ENCODE measurements at regions not wholly inside any gene's neighbourhood (a gene's known extent, or its start where the extent isn't known, plus 50 kb on each side); places are given as distances from the start of the nearest gene placed in this dataset.

- Mint-ChIP-seq H3K4me3 (no peak overlapping the region), H3K27ac (no peak overlapping the region), H3K27me3 (peaks cover 7% of the 10 kb centered on the region), H3K4me1 (peaks cover 34% of the 10 kb centered on the region), H3K9me3 (peaks cover 5% of the 10 kb centered on the region), H3K36me3 (no peaks in the 10 kb centered on the region)
- DNase-seq = no peak
Measured at GRCh38 chr1:5111581-5111980, 457.2 kb downstream of the AJAP1 start.

GRCh38 chr1:5110508-5110907 lies 456.1 kb downstream of the AJAP1 start:
- peaks cover 7% of the 10 kb centered on the region for H3K27me3 Mint-ChIP-seq
- H3K4me3 Mint-ChIP-seq = no peak overlapping the region
- no peak for DNase-seq
- H3K36me3 Mint-ChIP-seq = no peaks in the 10 kb centered on the region
- no peak overlapping the region for H3K27ac Mint-ChIP-seq
- peaks cover 5% of the 10 kb centered on the region for H3K9me3 Mint-ChIP-seq
- peaks cover 35% of the 10 kb centered on the region for H3K4me1 Mint-ChIP-seq

- Mint-ChIP-seq H3K4me3 (no peak overlapping the region), H3K36me3 (no peaks in the 10 kb centered on the region), H3K9me3 (peaks cover 5% of the 10 kb centered on the region), H3K4me1 (peaks cover 35% of the 10 kb centered on the region), H3K27me3 (peaks cover 7% of the 10 kb centered on the region), H3K27ac (no peak overlapping the region)
- DNase-seq = no peak
Measured at GRCh38 chr1:5109633-5110032, 455.2 kb downstream of the AJAP1 start.

GRCh38 chr1:5108740-5109139 lies 454.3 kb downstream of the AJAP1 start:
- H3K9me3 Mint-ChIP-seq = peaks cover 6% of the 10 kb centered on the region
- no peaks in the 10 kb centered on the region for H3K36me3 Mint-ChIP-seq
- peaks cover 7% of the 10 kb centered on the region for H3K27me3 Mint-ChIP-seq
- peaks cover 35% of the 10 kb centered on the region for H3K4me1 Mint-ChIP-seq
- no peak overlapping the region for H3K27ac Mint-ChIP-seq
- no peak overlapping the region for H3K4me3 Mint-ChIP-seq
- no peak for DNase-seq

- H3K4me3 Mint-ChIP-seq = no peak overlapping the region
- H3K36me3 Mint-ChIP-seq = no peaks in the 10 kb centered on the region
- peaks cover 7% of the 10 kb centered on the region for H3K27me3 Mint-ChIP-seq
- no peak overlapping the region for H3K27ac Mint-ChIP-seq
- DNase-seq = no peak
- peaks cover 19% of the 10 kb centered on the region for H3K4me1 Mint-ChIP-seq
- peaks cover 5% of the 10 kb centered on the region for H3K9me3 Mint-ChIP-seq
Measured at GRCh38 chr1:5105744-5106143, 451.3 kb downstream of the AJAP1 start.

- H3K4me3 Mint-ChIP-seq = no peak overlapping the region
- no peaks in the 10 kb centered on the region for H3K27me3 Mint-ChIP-seq
- no peaks in the 10 kb centered on the region for H3K4me1 Mint-ChIP-seq
- no peak overlapping the region for H3K27ac Mint-ChIP-seq
- DNase-seq = no peak
- H3K36me3 Mint-ChIP-seq = no peaks in the 10 kb centered on the region
- peaks cover 6% of the 10 kb centered on the region for H3K9me3 Mint-ChIP-seq
Measured at GRCh38 chr1:5099558-5099957, 445.1 kb downstream of the AJAP1 start.

GRCh38 chr1:5098981-5099385 lies 444.6 kb downstream of the AJAP1 start:
- Mint-ChIP-seq H3K4me1 (no peaks in the 10 kb centered on the region), H3K36me3 (no peaks in the 10 kb centered on the region), H3K27me3 (no peaks in the 10 kb centered on the region), H3K4me3 (no peak overlapping the region), H3K9me3 (peaks cover 6% of the 10 kb centered on the region), H3K27ac (no peak overlapping the region)
- no peak for DNase-seq

GRCh38 chr1:5093042-5093441 lies 438.6 kb downstream of the AJAP1 start:
- no peak overlapping the region for H3K27ac Mint-ChIP-seq
- no peak overlapping the region for H3K4me3 Mint-ChIP-seq
- peaks cover 10% of the 10 kb centered on the region for H3K36me3 Mint-ChIP-seq
- H3K9me3 Mint-ChIP-seq = peaks cover 18% of the 10 kb centered on the region
- no peaks in the 10 kb centered on the region for H3K4me1 Mint-ChIP-seq
- H3K27me3 Mint-ChIP-seq = no peaks in the 10 kb centered on the region
- DNase-seq = no peak

- Mint-ChIP-seq H3K27me3 (peaks cover 10% of the 10 kb centered on the region), H3K27ac (no peak overlapping the region), H3K4me3 (no peak overlapping the region), H3K9me3 (no peaks in the 10 kb centered on the region), H3K4me1 (no peaks in the 10 kb centered on the region), H3K36me3 (no peaks in the 10 kb centered on the region)
- DNase-seq = no peak
Measured at GRCh38 chr1:5084676-5085075, 430.3 kb downstream of the AJAP1 start.

- Mint-ChIP-seq H3K4me1 (no peaks in the 10 kb centered on the region), H3K36me3 (no peaks in the 10 kb centered on the region), H3K27ac (no peak overlapping the region), H3K9me3 (peaks cover 3% of the 10 kb centered on the region), H3K4me3 (no peak overlapping the region), H3K27me3 (no peaks in the 10 kb centered on the region)
- no peak for DNase-seq
Measured at GRCh38 chr1:5067246-5067645, 412.8 kb downstream of the AJAP1 start.

- no peak for DNase-seq
- H3K27ac Mint-ChIP-seq = no peak overlapping the region
- peaks cover 16% of the 10 kb centered on the region for H3K9me3 Mint-ChIP-seq
- peaks cover 3% of the 10 kb centered on the region for H3K4me1 Mint-ChIP-seq
- peaks cover 4% of the 10 kb centered on the region for H3K36me3 Mint-ChIP-seq
- no peak overlapping the region for H3K4me3 Mint-ChIP-seq
- H3K27me3 Mint-ChIP-seq = peaks cover 5% of the 10 kb centered on the region
Measured at GRCh38 chr1:5053744-5054143, 399.3 kb downstream of the AJAP1 start.

GRCh38 chr1:5029136-5029535 lies 374.7 kb downstream of the AJAP1 start:
- Mint-ChIP-seq H3K9me3 (no peaks in the 10 kb centered on the region), H3K36me3 (no peaks in the 10 kb centered on the region), H3K27ac (no peak overlapping the region), H3K4me3 (no peak overlapping the region), H3K27me3 (peaks cover 11% of the 10 kb centered on the region), H3K4me1 (no peaks in the 10 kb centered on the region)
- DNase-seq = no peak

GRCh38 chr1:5012249-5012648 lies 357.8 kb downstream of the AJAP1 start:
- DNase-seq = no peak
- no peak overlapping the region for H3K4me3 Mint-ChIP-seq
- no peaks in the 10 kb centered on the region for H3K36me3 Mint-ChIP-seq
- no peak overlapping the region for H3K27ac Mint-ChIP-seq
- H3K9me3 Mint-ChIP-seq = no peaks in the 10 kb centered on the region
- no peaks in the 10 kb centered on the region for H3K27me3 Mint-ChIP-seq
- no peaks in the 10 kb centered on the region for H3K4me1 Mint-ChIP-seq

- Mint-ChIP-seq H3K4me1 (no peaks in the 10 kb centered on the region), H3K27me3 (no peaks in the 10 kb centered on the region), H3K4me3 (no peak overlapping the region), H3K9me3 (no peaks in the 10 kb centered on the region), H3K27ac (no peak overlapping the region), H3K36me3 (no peaks in the 10 kb centered on the region)
- no peak for DNase-seq
Measured at GRCh38 chr1:5010656-5011055, 356.2 kb downstream of the AJAP1 start.

GRCh38 chr1:5010236-5010635 lies 355.8 kb downstream of the AJAP1 start:
- no peaks in the 10 kb centered on the region for H3K4me1 Mint-ChIP-seq
- H3K27ac Mint-ChIP-seq = no peak overlapping the region
- no peaks in the 10 kb centered on the region for H3K9me3 Mint-ChIP-seq
- H3K36me3 Mint-ChIP-seq = no peaks in the 10 kb centered on the region
- H3K27me3 Mint-ChIP-seq = no peaks in the 10 kb centered on the region
- no peak for DNase-seq
- H3K4me3 Mint-ChIP-seq = no peak overlapping the region

GRCh38 chr1:5009376-5010065 lies 355.1 kb downstream of the AJAP1 start:
- Mint-ChIP-seq H3K4me3 (no peak overlapping the region), H3K4me1 (no peaks in the 10 kb centered on the region), H3K27me3 (no peaks in the 10 kb centered on the region), H3K27ac (no peak overlapping the region), H3K36me3 (no peaks in the 10 kb centered on the region), H3K9me3 (peaks cover 4% of the 10 kb centered on the region)
- DNase-seq = no peak
